ENCODE measurements at regions not wholly inside any gene's neighbourhood (a gene's known extent, or its start where the extent isn't known, plus 50 kb on each side); places are given as distances from the start of the nearest gene placed in this dataset.

DNA sequence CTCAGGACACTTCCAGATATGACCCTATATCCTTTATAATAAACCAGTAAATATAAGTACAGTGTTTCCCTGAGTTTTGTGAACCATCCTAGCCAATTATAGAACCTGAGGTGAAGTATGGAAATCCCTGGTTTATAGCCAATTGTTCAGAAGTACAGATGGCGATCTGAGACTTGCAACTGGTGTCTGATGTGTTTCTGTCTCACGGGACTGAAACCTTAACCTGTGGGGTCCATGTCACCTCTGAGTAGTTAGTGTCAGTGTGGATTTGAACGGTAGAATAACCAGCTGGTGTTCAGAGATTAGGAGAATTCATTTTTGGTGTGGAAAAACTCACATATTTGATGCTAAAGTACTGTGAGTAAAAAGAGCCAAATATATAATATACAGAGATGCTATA is 606.6 kb downstream of the MAFB start:
- no peaks in the 10 kb centered on the region for H3K36me3 ChIP-seq (ENCODE audit: control insufficient read depth, low read depth, low read length)
- H3K9ac ChIP-seq (ENCODE audit: low read length) = no peak overlapping the region
- H3K9me3 ChIP-seq (ENCODE audit: control insufficient read depth, low read depth, low read length) = no peaks in the 10 kb centered on the region
- H3K4me3 ChIP-seq (ENCODE audit: low read length) = no peak overlapping the region
- H3K4me1 ChIP-seq (ENCODE audit: control insufficient read depth, low read depth, low read length) = peaks cover 9% of the 10 kb centered on the region
- H3K27ac ChIP-seq (ENCODE audit: low read length) = no peak overlapping the region
- no peaks in the 10 kb centered on the region for H3K27me3 ChIP-seq (ENCODE audit: control insufficient read depth, insufficient read depth, low read length)

DNA sequence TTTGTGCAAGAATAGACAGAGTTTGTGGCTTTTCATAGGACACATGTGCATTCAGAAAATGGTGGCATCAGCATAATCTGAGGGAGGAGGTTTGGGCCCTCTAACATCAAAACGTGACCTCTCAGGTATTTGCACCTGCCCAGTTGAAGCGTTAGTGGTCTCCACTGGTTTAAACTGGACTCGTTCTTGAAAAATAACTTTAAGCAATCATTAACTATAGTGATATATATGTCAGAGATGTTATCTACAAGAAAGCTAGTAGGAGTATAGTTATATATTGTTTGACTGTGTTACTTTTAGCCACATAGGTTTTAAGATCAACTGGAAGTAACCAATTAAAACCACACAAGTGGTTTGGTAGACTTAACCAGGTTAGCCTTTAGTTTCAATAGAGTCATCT is 607.4 kb downstream of the MAFB start:
- Histone ChIP-seq H3K9ac (ENCODE audit: low read length) (no peak overlapping the region), H3K27me3 (ENCODE audit: control insufficient read depth, insufficient read depth, low read length) (no peaks in the 10 kb centered on the region), H3K27ac (ENCODE audit: low read length) (no peak overlapping the region), H3K4me3 (ENCODE audit: low read length) (no peak overlapping the region), H3K36me3 (ENCODE audit: control insufficient read depth, low read depth, low read length) (no peaks in the 10 kb centered on the region), H3K4me1 (ENCODE audit: control insufficient read depth, low read depth, low read length) (peaks cover 9% of the 10 kb centered on the region), H3K9me3 (ENCODE audit: control insufficient read depth, low read depth, low read length) (no peaks in the 10 kb centered on the region)

DNA sequence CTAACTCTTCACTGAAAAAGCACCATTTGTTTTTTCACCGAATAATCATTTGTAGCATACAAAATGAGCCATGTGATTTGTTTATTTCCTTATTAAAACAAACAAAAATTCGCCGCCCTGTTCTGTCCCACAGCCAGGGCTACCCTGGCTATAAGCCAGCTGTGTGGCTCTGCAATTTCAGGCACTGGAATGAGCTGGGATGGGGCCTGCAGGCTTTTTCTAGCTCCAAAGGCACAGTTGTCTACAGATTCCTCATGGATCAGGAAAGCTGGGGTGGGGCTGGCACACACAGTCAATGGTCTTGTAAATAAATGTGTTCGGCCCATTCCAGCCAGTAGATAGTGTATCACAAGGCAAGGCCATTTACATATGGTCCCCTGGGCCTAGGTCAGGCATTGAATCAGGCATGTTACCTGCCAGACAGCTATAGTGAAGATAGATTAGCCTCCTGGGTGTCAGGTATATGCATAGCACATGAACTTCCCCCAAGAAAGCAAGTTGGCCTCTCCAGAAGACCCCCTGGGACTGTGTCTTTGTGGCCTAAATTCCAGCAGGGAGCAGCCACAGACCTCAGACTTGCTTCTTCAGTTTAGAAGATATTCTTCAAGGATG is 608.9 kb downstream of the MAFB start:
- Histone ChIP-seq H3K27ac (ENCODE audit: low read length) (no peak overlapping the region), H3K36me3 (ENCODE audit: control insufficient read depth, low read depth, low read length) (no peaks in the 10 kb centered on the region), H3K9me3 (ENCODE audit: control insufficient read depth, low read depth, low read length) (no peaks in the 10 kb centered on the region), H3K9ac (ENCODE audit: low read length) (no peak overlapping the region), H3K4me3 (ENCODE audit: low read length) (no peak overlapping the region), H3K4me1 (ENCODE audit: control insufficient read depth, low read depth, low read length) (peaks cover 9% of the 10 kb centered on the region), H3K27me3 (ENCODE audit: control insufficient read depth, insufficient read depth, low read length) (no peaks in the 10 kb centered on the region)

DNA sequence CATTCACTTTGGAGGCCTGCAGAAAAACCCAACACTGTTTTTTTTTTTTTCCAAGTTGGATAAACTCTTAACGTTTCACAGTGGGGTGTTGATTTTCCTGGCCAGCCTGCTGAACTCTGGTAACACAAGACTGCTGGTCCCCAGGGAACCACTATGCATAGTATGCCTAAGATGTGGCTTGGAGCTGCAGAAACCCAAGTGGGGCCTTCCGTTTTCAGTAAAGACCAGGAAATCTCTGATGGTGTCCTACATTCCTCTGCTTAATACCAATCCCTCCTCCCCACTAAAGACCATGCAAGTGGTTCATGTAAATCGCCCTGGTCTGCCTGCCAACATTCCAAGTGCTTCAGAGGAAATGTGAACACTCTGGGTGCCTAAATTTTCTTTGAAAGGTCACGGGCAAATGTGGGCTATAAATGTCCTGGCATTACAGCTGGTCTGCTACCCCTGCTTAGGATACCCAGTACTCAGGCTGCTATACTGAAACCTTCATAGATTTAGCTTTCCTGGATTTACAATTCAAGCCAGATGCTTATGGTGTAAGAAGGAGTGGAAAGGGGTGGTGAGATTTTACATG is 615.4 kb downstream of the MAFB start:
- no peak overlapping the region for H3K4me3 ChIP-seq (ENCODE audit: low read length)
- no peak overlapping the region for H3K27ac ChIP-seq (ENCODE audit: low read length)
- H3K9ac ChIP-seq (ENCODE audit: low read length) = no peak overlapping the region
- H3K27me3 ChIP-seq (ENCODE audit: control insufficient read depth, insufficient read depth, low read length) = no peaks in the 10 kb centered on the region
- peaks cover 22% of the 10 kb centered on the region for H3K4me1 ChIP-seq (ENCODE audit: control insufficient read depth, low read depth, low read length)
- no peaks in the 10 kb centered on the region for H3K9me3 ChIP-seq (ENCODE audit: control insufficient read depth, low read depth, low read length)
- no peaks in the 10 kb centered on the region for H3K36me3 ChIP-seq (ENCODE audit: control insufficient read depth, low read depth, low read length)

DNA sequence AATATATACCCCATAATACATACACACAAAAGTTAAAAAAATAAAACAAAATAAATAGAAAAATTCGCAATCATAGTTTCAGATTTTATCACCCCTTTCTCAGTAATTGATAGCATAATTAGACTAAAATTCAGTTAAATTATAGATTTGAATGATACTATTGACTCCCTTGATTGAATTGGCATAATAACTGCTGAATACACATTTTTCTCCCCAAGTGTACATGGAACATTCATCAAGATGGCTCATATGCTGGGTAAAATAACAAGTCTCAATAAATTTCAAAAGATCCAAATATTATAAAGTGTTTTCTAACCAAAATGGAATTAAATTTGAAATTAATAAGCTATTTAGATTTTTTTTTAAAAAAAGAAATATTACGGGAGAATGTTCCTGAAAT is 616.1 kb downstream of the MAFB start:
- no peaks in the 10 kb centered on the region for H3K9me3 ChIP-seq (ENCODE audit: control insufficient read depth, low read depth, low read length)
- H3K27ac ChIP-seq (ENCODE audit: low read length) = no peak overlapping the region
- no peaks in the 10 kb centered on the region for H3K36me3 ChIP-seq (ENCODE audit: control insufficient read depth, low read depth, low read length)
- peaks cover 22% of the 10 kb centered on the region for H3K4me1 ChIP-seq (ENCODE audit: control insufficient read depth, low read depth, low read length)
- no peaks in the 10 kb centered on the region for H3K27me3 ChIP-seq (ENCODE audit: control insufficient read depth, insufficient read depth, low read length)
- H3K4me3 ChIP-seq (ENCODE audit: low read length) = no peak overlapping the region
- H3K9ac ChIP-seq (ENCODE audit: low read length) = no peak overlapping the region

DNA sequence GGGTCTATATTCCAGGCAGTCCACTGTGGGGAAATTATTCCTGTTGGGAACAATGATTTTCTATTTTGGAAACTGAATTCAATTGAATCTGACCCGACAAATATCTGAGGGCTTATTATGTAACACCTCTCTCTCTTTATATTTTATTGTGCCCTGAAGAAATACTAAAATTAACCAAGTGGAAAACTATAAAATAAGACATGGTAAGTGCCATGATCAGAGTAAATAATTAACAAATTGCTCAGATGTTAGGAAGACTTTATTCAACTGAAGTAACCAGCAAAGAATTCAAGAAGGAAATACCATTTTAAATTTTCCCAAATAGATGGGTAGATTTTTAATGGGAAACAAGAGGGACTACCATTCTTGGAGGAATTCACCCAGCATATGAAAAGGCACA is 632.9 kb downstream of the MAFB start:
- H3K27me3 ChIP-seq (ENCODE audit: control insufficient read depth, insufficient read depth, low read length) = no peaks in the 10 kb centered on the region
- no peak overlapping the region for H3K27ac ChIP-seq (ENCODE audit: low read length)
- no peaks in the 10 kb centered on the region for H3K36me3 ChIP-seq (ENCODE audit: control insufficient read depth, low read depth, low read length)
- H3K4me3 ChIP-seq (ENCODE audit: low read length) = no peak overlapping the region
- H3K9ac ChIP-seq (ENCODE audit: low read length) = no peak overlapping the region
- H3K4me1 ChIP-seq (ENCODE audit: control insufficient read depth, low read depth, low read length) = no peaks in the 10 kb centered on the region
- no peaks in the 10 kb centered on the region for H3K9me3 ChIP-seq (ENCODE audit: control insufficient read depth, low read depth, low read length)

DNA sequence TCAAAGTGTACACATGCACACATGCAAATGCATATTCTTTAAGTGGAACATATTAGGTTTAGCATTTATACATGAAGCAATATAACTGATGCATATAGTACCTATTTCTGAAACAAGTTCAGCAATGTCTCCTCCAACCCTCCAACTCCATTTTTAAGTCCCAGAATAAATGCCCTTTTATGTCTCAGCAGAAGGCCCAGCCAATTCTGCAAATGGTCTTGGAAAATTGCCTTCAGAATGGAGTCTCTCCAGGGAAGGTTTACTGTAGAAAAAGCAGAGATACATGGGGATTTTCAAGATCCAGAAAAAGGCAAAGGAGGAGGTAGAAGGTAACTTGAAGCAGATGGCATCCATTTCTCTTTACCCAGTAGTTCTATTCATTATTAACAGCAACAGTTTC is 633.3 kb downstream of the MAFB start:
- Histone ChIP-seq H3K4me1 (ENCODE audit: control insufficient read depth, low read depth, low read length) (no peaks in the 10 kb centered on the region), H3K27ac (ENCODE audit: low read length) (no peak overlapping the region), H3K36me3 (ENCODE audit: control insufficient read depth, low read depth, low read length) (no peaks in the 10 kb centered on the region), H3K4me3 (ENCODE audit: low read length) (no peak overlapping the region), H3K9me3 (ENCODE audit: control insufficient read depth, low read depth, low read length) (no peaks in the 10 kb centered on the region), H3K9ac (ENCODE audit: low read length) (no peak overlapping the region), H3K27me3 (ENCODE audit: control insufficient read depth, insufficient read depth, low read length) (no peaks in the 10 kb centered on the region)

DNA sequence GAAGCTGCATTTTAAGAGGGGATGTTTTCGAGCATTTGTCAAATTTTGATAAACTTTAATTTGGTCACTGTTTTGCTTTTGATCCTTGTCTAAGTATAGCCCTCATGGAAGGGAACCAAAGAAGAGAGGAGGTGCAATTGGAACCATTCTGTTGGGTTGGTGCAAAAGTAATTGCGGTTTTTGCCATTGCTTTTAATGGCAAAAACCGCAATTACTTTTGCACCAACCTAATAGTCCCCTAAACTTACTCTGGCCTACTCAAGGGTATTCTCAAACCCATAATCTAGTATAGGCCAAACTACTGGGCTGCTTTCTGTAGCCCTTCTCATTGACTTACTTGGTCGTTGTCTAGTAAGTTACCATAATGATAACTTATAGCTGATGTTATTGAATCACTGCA is 634.7 kb downstream of the MAFB start:
- H3K4me3 ChIP-seq (ENCODE audit: low read length) = no peak overlapping the region
- H3K4me1 ChIP-seq (ENCODE audit: control insufficient read depth, low read depth, low read length) = no peaks in the 10 kb centered on the region
- no peaks in the 10 kb centered on the region for H3K36me3 ChIP-seq (ENCODE audit: control insufficient read depth, low read depth, low read length)
- no peaks in the 10 kb centered on the region for H3K9me3 ChIP-seq (ENCODE audit: control insufficient read depth, low read depth, low read length)
- no peak overlapping the region for H3K27ac ChIP-seq (ENCODE audit: low read length)
- no peak overlapping the region for H3K9ac ChIP-seq (ENCODE audit: low read length)
- no peaks in the 10 kb centered on the region for H3K27me3 ChIP-seq (ENCODE audit: control insufficient read depth, insufficient read depth, low read length)

DNA sequence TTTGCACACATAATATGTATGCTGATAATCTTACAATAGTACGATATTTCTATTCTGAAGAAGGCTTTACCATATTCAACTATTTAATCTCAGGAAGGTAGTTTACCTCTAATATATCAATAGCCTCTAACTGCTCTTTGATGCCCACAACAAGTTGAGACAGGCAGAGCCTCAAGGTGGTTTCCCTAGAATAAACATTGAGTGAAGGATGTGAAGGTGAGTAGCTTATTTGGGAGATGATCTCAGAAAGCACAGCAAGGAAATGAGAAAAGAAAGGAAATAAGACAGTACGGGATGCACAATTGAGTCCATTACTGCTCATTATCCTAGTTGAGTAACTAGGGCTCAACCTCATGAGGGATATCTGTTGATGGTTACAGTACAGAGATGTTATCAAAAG is 638.4 kb downstream of the MAFB start:
- H3K27ac ChIP-seq (ENCODE audit: low read length) = no peak overlapping the region
- no peak overlapping the region for H3K4me3 ChIP-seq (ENCODE audit: low read length)
- H3K9ac ChIP-seq (ENCODE audit: low read length) = no peak overlapping the region
- H3K4me1 ChIP-seq (ENCODE audit: control insufficient read depth, low read depth, low read length) = no peaks in the 10 kb centered on the region
- no peaks in the 10 kb centered on the region for H3K36me3 ChIP-seq (ENCODE audit: control insufficient read depth, low read depth, low read length)
- no peaks in the 10 kb centered on the region for H3K27me3 ChIP-seq (ENCODE audit: control insufficient read depth, insufficient read depth, low read length)
- H3K9me3 ChIP-seq (ENCODE audit: control insufficient read depth, low read depth, low read length) = no peaks in the 10 kb centered on the region

DNA sequence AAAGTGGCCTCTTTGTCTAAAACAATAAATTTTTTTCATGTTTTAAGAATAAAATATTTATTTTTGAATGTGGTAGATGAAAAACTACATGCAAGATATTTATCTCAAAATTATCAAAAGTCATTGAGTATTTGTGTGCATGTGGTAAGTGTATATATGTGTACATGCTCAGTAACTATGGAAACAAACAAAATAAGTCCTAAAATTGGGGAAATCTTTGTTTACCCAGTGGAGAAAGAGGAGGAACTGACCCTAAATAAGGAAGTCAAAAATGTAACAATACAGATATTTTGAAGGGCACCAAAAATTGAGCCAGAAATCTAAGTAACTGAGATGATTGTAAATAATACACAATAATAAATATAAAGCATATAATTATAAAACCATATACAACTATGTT is 639.2 kb downstream of the MAFB start:
- Histone ChIP-seq H3K36me3 (ENCODE audit: control insufficient read depth, low read depth, low read length) (no peaks in the 10 kb centered on the region), H3K27ac (ENCODE audit: low read length) (no peak overlapping the region), H3K4me1 (ENCODE audit: control insufficient read depth, low read depth, low read length) (no peaks in the 10 kb centered on the region), H3K9ac (ENCODE audit: low read length) (no peak overlapping the region), H3K4me3 (ENCODE audit: low read length) (no peak overlapping the region), H3K27me3 (ENCODE audit: control insufficient read depth, insufficient read depth, low read length) (no peaks in the 10 kb centered on the region), H3K9me3 (ENCODE audit: control insufficient read depth, low read depth, low read length) (no peaks in the 10 kb centered on the region)

DNA sequence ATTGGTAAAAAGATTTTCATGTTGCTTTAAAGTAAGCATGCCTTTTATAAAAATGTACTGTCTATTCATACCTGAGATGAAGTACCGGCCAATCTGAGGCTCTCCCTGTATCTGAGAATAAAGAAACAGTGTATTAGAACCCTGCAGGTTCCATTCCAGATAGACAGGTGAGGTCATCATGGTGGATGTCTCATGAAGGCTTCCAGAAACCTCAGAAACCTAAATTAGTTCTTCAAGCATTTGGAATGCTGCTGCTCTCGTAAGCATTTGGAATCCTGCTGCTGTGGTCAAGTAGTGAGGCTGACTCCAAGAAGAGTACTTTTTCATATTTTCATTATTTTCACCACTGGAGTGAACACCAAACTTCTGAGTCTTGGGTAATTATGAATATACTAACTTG is 642.3 kb downstream of the MAFB start:
- Histone ChIP-seq H3K36me3 (ENCODE audit: control insufficient read depth, low read depth, low read length) (no peaks in the 10 kb centered on the region), H3K4me1 (ENCODE audit: control insufficient read depth, low read depth, low read length) (no peaks in the 10 kb centered on the region), H3K27ac (ENCODE audit: low read length) (no peak overlapping the region), H3K9ac (ENCODE audit: low read length) (no peak overlapping the region), H3K4me3 (ENCODE audit: low read length) (no peak overlapping the region), H3K27me3 (ENCODE audit: control insufficient read depth, insufficient read depth, low read length) (no peaks in the 10 kb centered on the region), H3K9me3 (ENCODE audit: control insufficient read depth, low read depth, low read length) (no peaks in the 10 kb centered on the region)

DNA sequence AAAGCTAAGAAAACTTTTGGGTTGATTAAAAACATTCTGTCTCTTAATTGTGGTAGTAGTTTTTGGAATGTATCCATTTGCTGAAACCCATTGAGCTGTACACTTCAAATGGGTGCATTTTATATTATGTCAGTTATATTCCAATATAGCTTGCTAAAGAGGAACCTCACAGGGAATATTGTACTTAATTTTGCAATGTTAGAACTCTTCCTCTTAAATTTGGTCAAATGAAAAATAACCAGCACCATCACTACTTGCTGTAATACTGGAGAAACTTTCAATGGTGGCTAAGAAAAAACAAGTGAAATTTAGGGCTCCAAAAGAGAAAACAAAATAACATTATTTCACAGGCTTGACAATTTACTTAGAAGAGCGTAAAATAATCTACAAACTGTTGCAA is 651.5 kb downstream of the MAFB start:
- Histone ChIP-seq H3K27me3 (ENCODE audit: control insufficient read depth, insufficient read depth, low read length) (no peaks in the 10 kb centered on the region), H3K36me3 (ENCODE audit: control insufficient read depth, low read depth, low read length) (no peaks in the 10 kb centered on the region), H3K9me3 (ENCODE audit: control insufficient read depth, low read depth, low read length) (no peaks in the 10 kb centered on the region), H3K9ac (ENCODE audit: low read length) (no peak overlapping the region), H3K4me3 (ENCODE audit: low read length) (no peak overlapping the region), H3K4me1 (ENCODE audit: control insufficient read depth, low read depth, low read length) (no peaks in the 10 kb centered on the region), H3K27ac (ENCODE audit: low read length) (no peak overlapping the region)
